OCI-LY7 (cell line): ENCODE measurements at regions not wholly inside any gene's neighbourhood (a gene's known extent, or its start where the extent isn't known, plus 50 kb on each side); places are given as distances from the start of the nearest gene placed in this dataset.

ENCODE experiments used
- BruUV-seq: library from RNA; stranded (reverse); fragments of 400-500 nt; replicated peaks from 2 replicates; lab custom pipeline; 2021; lab: Mats Ljungman, UMichigan
- CTCF ChIA-PET: fragments of 300-600 bp; sonication (Branson Sonifier 250); formaldehyde crosslinking; loops from one replicate; lab custom pipeline; 2022; ENCODE audit warnings: antibody characterized with exemption; ENCODE audit not compliant: unreplicated experiment; lab: Charles Lee
- POLR2A ChIA-PET: fragments of 300-600 bp; sonication (Branson Sonifier 250); formaldehyde crosslinking; loops from one replicate; lab custom pipeline; 2022; ENCODE audit warnings: antibody characterized with exemption; lab: Charles Lee
- DNase-seq: peaks from one replicate; pipeline ENCODE4 v3.0.0-alpha.2; 2015; ENCODE audit warnings: low spot score
- H2AFZ ChIP-seq: fragments of 200-600 bp; sonication (generic), shearing (Covaris generic); 2 replicates; pipeline ENCODE4 v1.6.1; 2014; ENCODE audit warnings: mild to moderate bottlenecking, antibody characterized with exemption, low read length, moderate library complexity
- H3K27ac ChIP-seq: fragments of 200-600 bp; sonication (generic); 2 replicates; pipeline ENCODE4 v1.5.1; 2014; ENCODE audit warnings: mixed run types, low read depth, mild to moderate bottlenecking, moderate library complexity, low read length, inconsistent platforms; ENCODE audit not compliant: poor library complexity, severe bottlenecking
- H3K36me3 ChIP-seq: fragments of 200-600 bp; sonication (generic); 2 replicates; pipeline ENCODE4 v1.6.1; 2014; ENCODE audit warnings: mild to moderate bottlenecking, antibody characterized with exemption, low read length, moderate library complexity, mixed read lengths; ENCODE audit not compliant: insufficient read depth
- H3K4me1 ChIP-seq: fragments of 200-600 bp; sonication (generic); 2 replicates; pipeline ENCODE4 v1.5.1; 2014; ENCODE audit warnings: mild to moderate bottlenecking, low read length; ENCODE audit not compliant: insufficient read depth, poor library complexity, severe bottlenecking
- H3K4me2 ChIP-seq: fragments of 200-600 bp; sonication (generic); 2 replicates; pipeline ENCODE4 v1.6.1; 2014; ENCODE audit warnings: mild to moderate bottlenecking, low read length
- H3K4me3 ChIP-seq: fragments of 200-600 bp; sonication (generic); 2 replicates; pipeline ENCODE4 v1.5.1; 2014; ENCODE audit warnings: mild to moderate bottlenecking, low read depth, low read length; ENCODE audit not compliant: poor library complexity, severe bottlenecking
- H3K79me2 ChIP-seq: fragments of 200-600 bp; sonication (generic); 2 replicates; pipeline ENCODE4 v1.6.1; 2016; ENCODE audit warnings: low read depth, mild to moderate bottlenecking, low read length, moderate library complexity, mixed read lengths; ENCODE audit not compliant: insufficient read depth
- H3K9me2 ChIP-seq: fragments of 200-600 bp; sonication (generic); 2 replicates; pipeline ENCODE4 v1.6.1; 2016; ENCODE audit warnings: mild to moderate bottlenecking, low read length, mixed read lengths; ENCODE audit not compliant: insufficient read depth
- H3K9me3 ChIP-seq: fragments of 200-600 bp; sonication (generic); 2 replicates; pipeline ENCODE4 v1.6.1; 2014; ENCODE audit warnings: mild to moderate bottlenecking, mixed run types, low read length, mixed read lengths
- H4K20me1 ChIP-seq: fragments of 200-600 bp; sonication (generic); 2 replicates; pipeline ENCODE4 v1.6.1; 2014; ENCODE audit warnings: mild to moderate bottlenecking, antibody characterized with exemption, low read length, moderate library complexity, mixed read lengths; ENCODE audit not compliant: insufficient read depth
- CTCF ChIP-seq: fragments of 200-600 bp; sonication (generic); conservative IDR thresholded peaks from 2 replicates; pipeline ENCODE4 v1.5.1; 2014; ENCODE audit warnings: mild to moderate bottlenecking, antibody characterized with exemption, low read length, moderate library complexity, mixed read lengths
- EZH2phosphoT487 ChIP-seq: fragments of 200-600 bp; sonication (generic); IDR thresholded peaks from 2 replicates; pipeline ENCODE4 v1.6.1; 2018; ENCODE audit warnings: low read depth, borderline replicate concordance, mild to moderate bottlenecking, mixed run types, antibody characterized with exemption, low read length, moderate library complexity, mixed read lengths
- intact Hi-C: fragments of 100-400 bp; cut with micrococcal nuclease; formaldehyde crosslinking; loops from one replicate; pipeline ENCODE4 v1.10.0; 2022; ENCODE audit not compliant: unreplicated experiment

- no peak overlapping the region for H3K4me3 ChIP-seq
- intact Hi-C loops = no loop called here
- no peaks in the 10 kb centered on the region for H3K4me1 ChIP-seq
- no peaks in the 10 kb centered on the region for H3K36me3 ChIP-seq
- TF ChIP-seq CTCF (no peak), EZH2phosphoT487 (no peak)
- H3K9me2 ChIP-seq = no peaks in the 10 kb centered on the region
- no peaks in the 10 kb centered on the region for H3K9me3 ChIP-seq
- H4K20me1 ChIP-seq = no peaks in the 10 kb centered on the region
- H3K27ac ChIP-seq = no peak overlapping the region
- no peak for DNase-seq
- no TSS peak for BruUV-seq
- ChIA-PET CTCF (no interaction called here), POLR2A (interaction anchor here (0.5 to 1.1 kb wide), 2 partner anchors 9 to 207 kb away, joined by 3 read pairs; no protein-coding TSS in a partner anchor)
- H3K4me2 ChIP-seq = no peak overlapping the region
- no peak overlapping the region for H2AFZ ChIP-seq
- no peaks in the 10 kb centered on the region for H3K79me2 ChIP-seq
Measured at GRCh38 chr6:98443633-98444032, 390.7 kb upstream of the POU3F2 start.

GRCh38 chr6:98452685-98453084 is 381.7 kb upstream of the POU3F2 start:
- H3K79me2 ChIP-seq = no peaks in the 10 kb centered on the region
- TF ChIP-seq EZH2phosphoT487 (no peak), CTCF (no peak)
- H3K9me3 ChIP-seq = no peaks in the 10 kb centered on the region
- H2AFZ ChIP-seq = no peak overlapping the region
- no peaks in the 10 kb centered on the region for H4K20me1 ChIP-seq
- no TSS peak for BruUV-seq
- intact Hi-C loops = no loop called here
- DNase-seq = no peak
- no peak overlapping the region for H3K4me3 ChIP-seq
- ChIA-PET CTCF (no interaction called here), POLR2A (no interaction called here)
- no peak overlapping the region for H3K4me2 ChIP-seq
- H3K9me2 ChIP-seq = no peaks in the 10 kb centered on the region
- H3K36me3 ChIP-seq = no peaks in the 10 kb centered on the region
- H3K4me1 ChIP-seq = no peaks in the 10 kb centered on the region
- H3K27ac ChIP-seq = no peak overlapping the region

GRCh38 chr6:98454809-98455322 is 379.5 kb upstream of the POU3F2 start:
- no peak overlapping the region for H3K27ac ChIP-seq
- H3K9me2 ChIP-seq = no peaks in the 10 kb centered on the region
- no peaks in the 10 kb centered on the region for H3K79me2 ChIP-seq
- CTCF ChIA-PET = no interaction called here
- H3K4me3 ChIP-seq = no peak overlapping the region
- no peaks in the 10 kb centered on the region for H3K9me3 ChIP-seq
- H3K36me3 ChIP-seq = no peaks in the 10 kb centered on the region
- TF ChIP-seq EZH2phosphoT487 (no peak), CTCF (no peak)
- H4K20me1 ChIP-seq = no peaks in the 10 kb centered on the region
- no peaks in the 10 kb centered on the region for H3K4me1 ChIP-seq
- no peak overlapping the region for H3K4me2 ChIP-seq
- H2AFZ ChIP-seq = no peak overlapping the region
- POLR2A ChIA-PET = no interaction called here
- no peak for DNase-seq
- intact Hi-C loops = no loop called here
- BruUV-seq = no TSS peak
